IMR-90 (cell line): ENCODE measurements at regions not wholly inside any gene's neighbourhood (a gene's known extent, or its start where the extent isn't known, plus 50 kb on each side); places are given as distances from the start of the nearest gene placed in this dataset.

Experiments
- CEBPB ChIP-seq: IDR thresholded peaks from 2 replicates; pipeline ENCODE4 v1.6.1; 2012; ENCODE audit warnings: low read depth, low read length, improper control_type of control experiment
- FOS ChIP-seq: fragments of 150-350 bp; IDR thresholded peaks from 2 replicates; pipeline ENCODE4 v1.6.1; 2016; ENCODE audit warnings: low read depth, low read length
- MAFK ChIP-seq: IDR thresholded peaks from 2 replicates; pipeline ENCODE4 v1.6.1; 2012; ENCODE audit warnings: low read depth, low read length, improper control_type of control experiment
- RCOR1 ChIP-seq: IDR thresholded peaks from 2 replicates; pipeline ENCODE4 v1.6.1; 2012; ENCODE audit warnings: mild to moderate bottlenecking, low read length, improper control_type of control experiment; ENCODE audit not compliant: insufficient replicate concordance
- RFX5 ChIP-seq: IDR thresholded peaks from 2 replicates; pipeline ENCODE4 v1.8.0; 2012; ENCODE audit warnings: low read depth, mild to moderate bottlenecking, low read length, moderate library complexity
- TF ChIP-seq, protein P1 (sequence below): conservative IDR thresholded peaks from 2 replicates; pipeline ENCODE4 v1.5.1; 2012; ENCODE audit warnings: mild to moderate bottlenecking, low read depth, low read length, improper control_type of control experiment

DNA sequence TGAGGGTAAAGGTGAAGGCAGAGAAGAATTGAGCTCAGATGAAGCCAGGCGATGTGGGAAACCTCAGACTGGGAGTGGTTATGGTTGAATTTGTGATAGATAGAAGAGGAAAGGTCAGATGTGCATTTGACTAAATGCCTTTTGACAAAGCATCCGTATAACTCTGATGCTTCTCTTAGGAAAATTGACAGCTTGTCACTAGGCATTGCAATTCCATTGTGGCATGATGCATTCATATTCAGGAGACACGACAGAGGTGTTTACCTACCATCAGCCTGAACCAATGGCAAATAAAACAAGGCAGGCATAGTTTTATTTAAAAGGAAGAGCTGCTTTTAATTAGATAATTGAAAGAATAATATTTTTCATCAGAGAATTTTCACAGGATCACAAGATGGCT lies 325.1 kb upstream of the IGFBP7 start:
- TF ChIP-seq CEBPB (no peak), RFX5 (no peak), RCOR1 (no peak), MAFK (no peak), FOS (no peak)
- TF ChIP-seq, protein P1, sequence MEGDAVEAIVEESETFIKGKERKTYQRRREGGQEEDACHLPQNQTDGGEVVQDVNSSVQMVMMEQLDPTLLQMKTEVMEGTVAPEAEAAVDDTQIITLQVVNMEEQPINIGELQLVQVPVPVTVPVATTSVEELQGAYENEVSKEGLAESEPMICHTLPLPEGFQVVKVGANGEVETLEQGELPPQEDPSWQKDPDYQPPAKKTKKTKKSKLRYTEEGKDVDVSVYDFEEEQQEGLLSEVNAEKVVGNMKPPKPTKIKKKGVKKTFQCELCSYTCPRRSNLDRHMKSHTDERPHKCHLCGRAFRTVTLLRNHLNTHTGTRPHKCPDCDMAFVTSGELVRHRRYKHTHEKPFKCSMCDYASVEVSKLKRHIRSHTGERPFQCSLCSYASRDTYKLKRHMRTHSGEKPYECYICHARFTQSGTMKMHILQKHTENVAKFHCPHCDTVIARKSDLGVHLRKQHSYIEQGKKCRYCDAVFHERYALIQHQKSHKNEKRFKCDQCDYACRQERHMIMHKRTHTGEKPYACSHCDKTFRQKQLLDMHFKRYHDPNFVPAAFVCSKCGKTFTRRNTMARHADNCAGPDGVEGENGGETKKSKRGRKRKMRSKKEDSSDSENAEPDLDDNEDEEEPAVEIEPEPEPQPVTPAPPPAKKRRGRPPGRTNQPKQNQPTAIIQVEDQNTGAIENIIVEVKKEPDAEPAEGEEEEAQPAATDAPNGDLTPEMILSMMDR, result no peak
